ENCODE measurements at regions not wholly inside any gene's neighbourhood (a gene's known extent, or its start where the extent isn't known, plus 50 kb on each side); places are given as distances from the start of the nearest gene placed in this dataset.
"Not testable (repeated sequence)": the region's sequence is repeated elsewhere in the genome, so short reads cannot be mapped to it uniquely, and the experiment has no call there.

GRCh38 chr10:25869609-25870008 is 64.4 kb upstream of the MYO3A start:
- DNase-seq = no peak

- not testable (repeated sequence) for DNase-seq
Measured at GRCh38 chr10:25874402-25874801, 59.6 kb upstream of the MYO3A start.

- peak; percentile 39 for DNase-seq
Measured at GRCh38 chr10:25875556-25876165, 58.4 kb upstream of the MYO3A start.

- DNase-seq = no peak
Measured at GRCh38 chr10:25877296-25877695, 56.7 kb upstream of the MYO3A start.

All from NCI-H1105 (cell line).